GM21447 (cell line): ENCODE measurements at regions not wholly inside any gene's neighbourhood (a gene's known extent, or its start where the extent isn't known, plus 50 kb on each side); places are given as distances from the start of the nearest gene placed in this dataset.

ENCODE experiments used
- ATAC-seq: cut with Tn5 transposase; IDR thresholded peaks from one replicate; pipeline ENCODE4 v1.9.1; 2021; ENCODE audit not compliant: unreplicated experiment

DNA sequence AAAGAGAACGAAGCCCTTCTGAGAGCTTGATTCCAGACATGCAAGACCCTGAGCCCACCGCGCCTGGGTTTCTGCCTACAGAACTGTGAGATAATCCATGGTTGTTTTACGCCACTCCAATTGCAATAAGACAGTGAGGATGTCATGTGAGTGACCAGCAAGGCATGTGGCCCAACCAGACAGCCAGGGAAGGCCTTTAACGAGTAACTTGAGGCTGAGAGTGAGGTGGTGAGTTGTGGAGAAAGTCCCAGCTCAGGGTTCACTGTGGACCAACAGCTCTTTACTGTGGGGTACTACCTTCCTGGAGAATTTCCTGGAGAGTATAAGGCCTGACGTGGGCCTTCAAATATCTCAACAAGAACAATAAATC is 153.9 kb downstream of the ETS2 start:
- ATAC-seq: no peak

GRCh38 chr21:38958940-38959691 is 153.4 kb downstream of the ETS2 start:
- no peak for ATAC-seq

- ATAC-seq: no peak
These were observed 152.6 kb downstream of the ETS2 start for GRCh38 chr21:38958323-38958705.

DNA sequence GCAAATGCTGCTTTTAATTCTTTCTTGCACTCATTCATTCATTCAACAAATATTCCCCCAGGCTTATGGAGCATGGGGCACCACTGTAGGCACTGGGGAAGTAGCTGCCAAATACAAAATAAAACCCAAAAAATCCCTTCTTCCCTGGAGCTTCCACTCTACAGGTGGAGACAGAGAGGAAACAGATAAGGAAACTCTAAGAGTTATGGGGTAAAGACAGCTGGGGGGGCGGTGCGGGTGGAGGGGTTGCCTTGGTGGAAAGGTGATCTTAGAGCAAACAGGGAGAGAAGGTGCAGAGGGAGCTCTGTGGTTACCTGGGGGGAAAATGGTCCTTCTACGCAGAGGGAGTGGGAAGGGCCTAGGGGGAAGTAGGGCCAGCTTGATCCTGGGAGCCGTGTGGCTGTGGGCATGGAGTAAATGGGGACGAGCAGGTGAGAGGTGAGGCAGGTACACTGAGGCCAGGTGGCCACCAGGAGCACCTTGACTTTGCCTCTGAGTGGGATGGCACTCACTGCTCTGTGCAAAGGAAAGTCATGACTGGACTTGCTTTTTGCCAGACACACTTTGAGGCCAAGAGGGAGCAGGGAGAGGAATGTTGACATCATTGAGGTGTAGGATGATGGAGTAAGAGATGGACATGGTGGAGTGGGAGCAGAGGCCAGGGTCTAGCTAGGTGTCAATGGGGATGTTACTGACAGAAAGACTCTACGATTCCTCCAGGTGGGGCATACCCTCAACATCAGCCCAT is 152.0 kb downstream of the ETS2 start:
- no peak for ATAC-seq

DNA sequence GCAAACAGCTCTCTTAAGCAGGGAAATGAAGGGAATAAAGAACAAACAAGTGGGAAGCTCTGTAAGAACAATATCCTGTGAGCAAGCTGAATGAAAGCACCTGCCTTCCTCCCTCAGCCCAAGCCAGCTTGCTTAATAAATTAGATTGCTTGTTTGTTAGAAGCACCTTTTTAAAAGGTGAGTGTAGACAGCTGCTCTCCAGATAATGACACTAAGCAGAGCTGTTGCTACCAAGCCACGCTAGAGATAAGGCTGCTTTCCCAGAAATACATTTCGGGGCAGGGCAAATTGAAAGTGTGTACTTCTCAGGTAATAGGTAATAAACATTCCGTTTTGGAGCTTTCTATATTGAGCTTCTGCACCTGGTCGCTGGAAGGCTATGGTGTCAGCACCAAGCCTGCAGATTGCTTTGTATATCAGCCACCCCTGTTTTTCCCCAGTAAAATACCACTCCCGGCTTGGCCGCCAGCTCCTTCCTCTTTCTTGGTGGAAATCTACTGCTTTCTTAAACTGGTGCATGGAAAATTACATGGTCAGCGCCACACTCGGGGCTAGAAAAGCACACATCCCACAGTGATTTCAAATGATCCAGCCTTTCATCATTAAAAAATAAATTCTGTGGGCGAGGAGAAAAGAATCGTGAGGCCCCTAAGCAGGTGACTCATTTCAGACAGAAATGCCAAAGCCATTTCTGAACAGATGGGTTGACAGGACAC is 151.3 kb downstream of the ETS2 start:
- no peak for ATAC-seq

GRCh38 chr21:38956521-38956855 is 150.8 kb downstream of the ETS2 start:
- no peak for ATAC-seq

DNA sequence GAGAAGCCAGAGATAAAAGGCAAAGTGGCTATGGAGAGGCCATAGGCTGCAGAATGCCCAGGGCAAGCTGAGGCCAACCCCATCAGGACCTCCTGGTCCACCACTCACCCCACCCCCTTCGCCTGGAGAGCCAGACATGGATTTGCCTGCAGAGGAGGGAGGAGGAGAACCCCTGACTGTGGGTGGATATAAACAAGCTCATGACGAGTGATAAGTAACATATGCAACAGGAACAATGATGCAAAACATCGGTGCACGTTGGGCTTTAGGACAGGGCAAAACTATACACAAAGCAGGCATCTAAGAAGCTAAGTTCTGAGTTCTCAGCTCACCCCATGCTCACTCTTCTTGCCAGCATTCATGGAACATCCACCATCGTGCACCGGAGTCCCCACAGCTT is 150.3 kb downstream of the ETS2 start:
- ATAC-seq: no peak

GRCh38 chr21:38955495-38955894 is 149.8 kb downstream of the ETS2 start:
- ATAC-seq: no peak

DNA sequence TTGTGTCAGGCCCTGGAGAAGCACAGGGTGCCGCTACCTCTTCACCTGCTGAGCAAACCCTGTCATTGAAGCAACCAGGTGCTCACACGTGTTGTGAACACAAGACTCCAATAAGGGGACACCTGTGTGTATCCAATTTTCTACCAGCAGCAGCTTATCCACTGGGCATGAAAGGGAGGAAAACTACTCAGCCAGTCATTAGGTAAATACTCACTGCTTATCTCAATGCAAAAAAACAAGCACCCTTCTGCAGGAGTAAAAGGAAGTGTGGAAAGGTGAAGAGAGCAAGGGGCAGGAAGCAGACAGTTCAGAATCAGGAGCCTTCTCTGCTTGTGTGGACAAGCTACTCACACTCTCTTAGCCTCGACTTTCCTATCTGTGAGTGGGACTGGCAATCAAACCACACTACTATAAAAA is 148.9 kb downstream of the ETS2 start:
- ATAC-seq: no peak

DNA sequence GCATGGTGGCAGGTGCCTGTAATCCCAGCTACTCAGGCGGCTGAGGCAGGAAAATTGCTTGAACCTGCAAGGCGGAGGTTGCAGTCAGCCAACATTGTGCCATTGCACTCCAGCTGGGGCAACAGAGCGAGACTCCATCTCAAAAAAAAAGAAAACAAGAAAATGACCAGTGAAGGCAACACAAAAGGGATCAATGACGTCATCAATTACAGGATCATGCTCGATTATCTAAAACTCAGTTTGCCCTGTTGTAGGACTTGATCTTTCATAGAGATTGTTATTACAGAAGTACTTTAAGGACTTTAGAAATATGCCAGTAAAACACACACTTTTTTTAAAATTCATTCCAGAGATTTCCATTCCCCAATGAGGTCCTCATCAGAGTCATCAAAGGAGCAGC is 147.8 kb downstream of the ETS2 start:
- no peak for ATAC-seq

- ATAC-seq: no peak
These were observed 147.2 kb downstream of the ETS2 start for GRCh38 chr21:38952890-38953289.

GRCh38 chr21:38951095-38951730 is 145.5 kb downstream of the ETS2 start:
- no peak for ATAC-seq

DNA sequence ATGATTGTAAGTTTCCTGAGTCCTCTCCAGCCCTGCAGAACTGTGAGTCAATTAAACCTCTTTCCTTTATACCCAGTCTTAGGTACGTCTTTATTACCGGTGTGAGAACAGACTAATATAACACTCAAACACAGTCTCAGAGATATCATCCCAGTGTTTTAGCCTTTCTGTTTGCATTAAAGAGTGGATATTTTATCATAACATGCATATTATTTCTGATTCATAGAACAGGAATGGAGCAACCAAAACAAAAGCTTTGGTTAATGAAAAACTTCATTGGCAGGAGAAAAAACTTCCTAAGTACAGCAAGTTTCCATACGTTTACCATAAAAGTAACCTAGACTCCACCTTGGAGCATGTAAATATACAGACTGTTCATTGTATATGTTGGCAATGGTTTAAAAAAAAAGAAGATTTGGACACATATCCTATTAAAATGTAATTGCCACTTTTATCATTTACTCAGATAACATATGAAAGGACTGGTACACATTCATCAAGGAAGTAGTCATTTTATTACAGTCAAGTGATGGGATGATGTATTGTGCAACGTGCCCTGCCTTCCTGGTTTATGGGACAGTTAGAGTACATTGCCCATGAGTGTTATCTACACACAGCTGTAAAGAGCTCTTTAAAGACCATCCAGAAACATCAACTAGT is 144.8 kb downstream of the ETS2 start:
- no peak for ATAC-seq

DNA sequence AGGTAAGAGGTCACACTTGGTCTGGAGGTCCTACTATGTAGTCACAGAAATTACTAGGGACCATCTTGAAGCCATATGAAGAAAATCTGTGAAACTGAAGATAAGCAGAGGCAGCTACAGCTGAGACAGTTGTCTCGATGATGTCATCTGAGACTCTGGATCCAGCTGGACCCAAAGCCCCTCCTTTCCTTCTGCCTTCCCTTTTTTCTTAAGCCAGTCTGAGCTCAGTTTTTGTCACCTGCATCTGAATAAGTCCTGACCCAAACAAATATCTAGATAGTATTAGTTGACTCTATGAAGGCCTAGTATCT is 143.3 kb downstream of the ETS2 start:
- ATAC-seq: no peak

GRCh38 chr21:38948377-38949069 is 142.8 kb downstream of the ETS2 start:
- ATAC-seq: no peak

- ATAC-seq: no peak
These were observed 140.0 kb downstream of the ETS2 start for GRCh38 chr21:38945545-38946245.

DNA sequence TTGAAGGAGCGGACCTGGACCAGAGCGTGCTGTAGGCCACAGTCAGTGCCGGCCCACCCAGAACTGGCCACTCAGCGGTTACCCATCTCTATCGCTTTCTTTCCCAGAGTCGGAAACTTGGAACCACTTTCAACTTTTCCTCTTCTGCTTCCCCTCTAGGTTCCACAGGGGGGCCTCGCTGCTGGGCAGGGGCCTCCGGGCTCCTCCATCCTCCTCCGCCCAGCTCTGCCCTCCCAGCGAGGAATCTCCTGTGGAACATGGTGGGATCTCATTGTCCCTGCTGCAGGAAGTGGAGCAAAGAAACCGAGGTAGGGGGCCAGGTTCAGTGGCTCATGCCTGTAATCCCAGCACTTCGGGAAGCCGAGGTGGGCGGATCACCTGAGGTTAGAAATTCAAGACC is 139.2 kb downstream of the ETS2 start:
- ATAC-seq: no peak

GRCh38 chr21:38944402-38944801 is 138.7 kb downstream of the ETS2 start:
- no peak for ATAC-seq

- ATAC-seq: no peak
These were observed 137.1 kb downstream of the ETS2 start for GRCh38 chr21:38942748-38943211.

DNA sequence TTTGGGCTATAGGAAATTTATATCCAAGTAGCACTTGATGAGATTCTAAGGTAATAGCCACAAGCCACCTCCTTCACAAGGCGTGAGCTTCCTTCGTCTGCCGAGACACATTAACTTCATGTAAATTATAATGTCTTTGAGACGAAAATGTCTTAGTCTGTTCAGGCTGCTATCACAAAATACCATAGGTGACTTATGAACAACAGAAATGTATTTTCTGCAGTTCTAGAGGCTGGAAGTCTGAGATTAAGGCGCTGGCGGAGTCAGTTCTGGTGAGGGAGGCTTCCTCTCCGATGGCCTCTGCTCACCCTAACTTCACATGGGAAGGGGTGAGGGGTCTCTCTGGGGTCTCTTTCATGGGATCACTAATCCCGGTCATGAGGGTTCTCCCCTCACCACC is 133.0 kb downstream of the ETS2 start:
- ATAC-seq: no peak
